HUES48 (cell line): ENCODE measurements at regions not wholly inside any gene's neighbourhood (a gene's known extent, or its start where the extent isn't known, plus 50 kb on each side); places are given as distances from the start of the nearest gene placed in this dataset.

ENCODE experiments used
- H3K27ac ChIP-seq: one replicate; pipeline ENCODE4 v1.7.0; 2013; ENCODE audit warnings: low read depth, low read length, inconsistent platforms
- H3K27me3 ChIP-seq: 2 replicates; pipeline ENCODE4 v1.6.1; 2013; ENCODE audit warnings: mild to moderate bottlenecking, low read length; ENCODE audit not compliant: control insufficient read depth, insufficient read depth
- H3K36me3 ChIP-seq: 2 replicates; pipeline ENCODE4 v1.6.1; 2013; ENCODE audit warnings: low read length; ENCODE audit not compliant: control insufficient read depth, insufficient read depth
- H3K4me1 ChIP-seq: 2 replicates; pipeline ENCODE4 v1.6.1; 2013; ENCODE audit warnings: mild to moderate bottlenecking, low read length; ENCODE audit not compliant: control insufficient read depth, insufficient read depth
- H3K4me3 ChIP-seq: 2 replicates; pipeline ENCODE4 v1.5.1; 2013; ENCODE audit warnings: mild to moderate bottlenecking, low read depth, low read length
- H3K9ac ChIP-seq: 2 replicates; pipeline ENCODE4 v1.6.1; 2013; ENCODE audit warnings: mild to moderate bottlenecking, low read depth, low read length, moderate library complexity
- H3K9me3 ChIP-seq: 2 replicates; pipeline ENCODE4 v1.6.1; 2013; ENCODE audit warnings: low read length; ENCODE audit not compliant: control insufficient read depth, insufficient read depth

- Histone ChIP-seq H3K9ac (no peak overlapping the region), H3K27ac (peak overlapping the region; percentile 74), H3K27me3 (peaks cover 25% of the 10 kb centered on the region; the same call in 1 of the 2 replicates), H3K4me3 (no peak overlapping the region), H3K4me1 (peaks cover 41% of the 10 kb centered on the region), H3K9me3 (0 out of 2 replicates have a peak, but pooled peaks cover 5% of the 10 kb centered on the region), H3K36me3 (no peaks in the 10 kb centered on the region)
These were observed 766.2 kb downstream of the MED13L start for GRCh38 chr12:115511305-115511704.

GRCh38 chr12:115508990-115509389 is 768.5 kb downstream of the MED13L start:
- Histone ChIP-seq H3K27me3 (peaks cover 25% of the 10 kb centered on the region; the same call in 1 of the 2 replicates), H3K4me1 (peaks cover 42% of the 10 kb centered on the region), H3K9ac (no peak overlapping the region), H3K4me3 (no peak overlapping the region), H3K9me3 (0 out of 2 replicates have a peak, but pooled peaks cover 5% of the 10 kb centered on the region), H3K27ac (peak overlapping the region; percentile 88), H3K36me3 (no peaks in the 10 kb centered on the region)

- peaks cover 25% of the 10 kb centered on the region; the same call in 1 of the 2 replicates for H3K27me3 ChIP-seq
- peak overlapping the region; percentile 31 for H3K4me3 ChIP-seq
- peaks cover 42% of the 10 kb centered on the region for H3K4me1 ChIP-seq
- H3K9ac ChIP-seq = peak overlapping the region; percentile 19; the same call in 1 of the 2 replicates
- H3K9me3 ChIP-seq = 0 out of 2 replicates have a peak, but pooled peaks cover 5% of the 10 kb centered on the region
- peak overlapping the region; percentile 88 for H3K27ac ChIP-seq
- no peaks in the 10 kb centered on the region for H3K36me3 ChIP-seq
These were observed 769.4 kb downstream of the MED13L start for GRCh38 chr12:115507951-115508722.

GRCh38 chr12:115507560-115507889 is 770.0 kb downstream of the MED13L start:
- H3K27me3 ChIP-seq = peaks cover 25% of the 10 kb centered on the region; the same call in 1 of the 2 replicates
- H3K4me1 ChIP-seq = peaks cover 40% of the 10 kb centered on the region
- peak overlapping the region; percentile 52 for H3K27ac ChIP-seq
- H3K36me3 ChIP-seq = no peaks in the 10 kb centered on the region
- H3K9me3 ChIP-seq = no peaks in the 10 kb centered on the region
- H3K9ac ChIP-seq = no peak overlapping the region
- peak overlapping the region; percentile 31 for H3K4me3 ChIP-seq

GRCh38 chr12:115506822-115507559 is 770.5 kb downstream of the MED13L start:
- H3K9ac ChIP-seq = no peak overlapping the region
- H3K27me3 ChIP-seq = peaks cover 25% of the 10 kb centered on the region; the same call in 1 of the 2 replicates
- H3K4me1 ChIP-seq = peaks cover 34% of the 10 kb centered on the region
- H3K9me3 ChIP-seq = no peaks in the 10 kb centered on the region
- peak overlapping the region; percentile 52 for H3K27ac ChIP-seq
- 0 out of 2 replicates have a peak overlapping the region, but pooled peaks have one; percentile 31 for H3K4me3 ChIP-seq
- no peaks in the 10 kb centered on the region for H3K36me3 ChIP-seq

- Histone ChIP-seq H3K4me3 (no peak overlapping the region), H3K27me3 (peaks cover 7% of the 10 kb centered on the region; the same call in 1 of the 2 replicates), H3K4me1 (peaks cover 28% of the 10 kb centered on the region), H3K9me3 (no peaks in the 10 kb centered on the region), H3K27ac (no peak overlapping the region), H3K9ac (no peak overlapping the region), H3K36me3 (no peaks in the 10 kb centered on the region)
These were observed 772.9 kb downstream of the MED13L start for GRCh38 chr12:115504306-115505290.

- H3K27ac ChIP-seq = no peak overlapping the region
- no peak overlapping the region for H3K4me3 ChIP-seq
- no peaks in the 10 kb centered on the region for H3K36me3 ChIP-seq
- no peaks in the 10 kb centered on the region for H3K4me1 ChIP-seq
- no peak overlapping the region for H3K9ac ChIP-seq
- H3K27me3 ChIP-seq = no peaks in the 10 kb centered on the region
- no peaks in the 10 kb centered on the region for H3K9me3 ChIP-seq
These were observed 776.6 kb downstream of the MED13L start for GRCh38 chr12:115500872-115501271.

- no peak overlapping the region for H3K4me3 ChIP-seq
- no peak overlapping the region for H3K27ac ChIP-seq
- H3K9ac ChIP-seq = no peak overlapping the region
- no peaks in the 10 kb centered on the region for H3K9me3 ChIP-seq
- no peaks in the 10 kb centered on the region for H3K4me1 ChIP-seq
- no peaks in the 10 kb centered on the region for H3K36me3 ChIP-seq
- no peaks in the 10 kb centered on the region for H3K27me3 ChIP-seq
These were observed 782.2 kb downstream of the MED13L start for GRCh38 chr12:115495300-115495699.

- H3K9me3 ChIP-seq = no peaks in the 10 kb centered on the region
- H3K4me3 ChIP-seq = no peak overlapping the region
- no peak overlapping the region for H3K27ac ChIP-seq
- no peaks in the 10 kb centered on the region for H3K36me3 ChIP-seq
- no peaks in the 10 kb centered on the region for H3K27me3 ChIP-seq
- H3K4me1 ChIP-seq = no peaks in the 10 kb centered on the region
- no peak overlapping the region for H3K9ac ChIP-seq
These were observed 784.9 kb downstream of the MED13L start for GRCh38 chr12:115492553-115492952.

GRCh38 chr12:115491511-115492250 is 785.8 kb downstream of the MED13L start:
- no peak overlapping the region for H3K9ac ChIP-seq
- no peaks in the 10 kb centered on the region for H3K4me1 ChIP-seq
- H3K36me3 ChIP-seq = no peaks in the 10 kb centered on the region
- no peak overlapping the region for H3K27ac ChIP-seq
- H3K9me3 ChIP-seq = no peaks in the 10 kb centered on the region
- no peaks in the 10 kb centered on the region for H3K27me3 ChIP-seq
- H3K4me3 ChIP-seq = no peak overlapping the region
